UCSD-AML1 (cell line): ENCODE measurements at regions not wholly inside any gene's neighbourhood (a gene's known extent, or its start where the extent isn't known, plus 50 kb on each side); places are given as distances from the start of the nearest gene placed in this dataset.
"Not testable (repeated sequence)": the region's sequence is repeated elsewhere in the genome, so short reads cannot be mapped to it uniquely, and the experiment has no call there.

Experiments
- DNase-seq: peaks from one replicate; lab custom pipeline; 2025; ENCODE audit not compliant: unreplicated experiment; lab: John Stamatoyannopoulos, UW

GRCh38 chr6:139961190-139961589 lies 586.7 kb upstream of the CITED2 start:
- no peak for DNase-seq

GRCh38 chr6:139960671-139961070 lies 586.2 kb upstream of the CITED2 start:
- DNase-seq: no peak

GRCh38 chr6:139955366-139956155 lies 581.1 kb upstream of the CITED2 start:
- no peak for DNase-seq

GRCh38 chr6:139954463-139955071 lies 580.1 kb upstream of the CITED2 start:
- DNase-seq: no peak

- not testable (repeated sequence) for DNase-seq
Observed at GRCh38 chr6:139953780-139954179, 579.3 kb upstream of the CITED2 start.

GRCh38 chr6:139951172-139951571 lies 576.7 kb upstream of the CITED2 start:
- DNase-seq: no peak

GRCh38 chr6:139944976-139945375 lies 570.5 kb upstream of the CITED2 start:
- DNase-seq: no peak

- no peak for DNase-seq
Observed at GRCh38 chr6:139944131-139944530, 569.7 kb upstream of the CITED2 start.

- no peak for DNase-seq
Observed at GRCh38 chr6:139943391-139943790, 568.9 kb upstream of the CITED2 start.

- no peak for DNase-seq
Observed at GRCh38 chr6:139942331-139942730, 567.9 kb upstream of the CITED2 start.

GRCh38 chr6:139941826-139942225 lies 567.4 kb upstream of the CITED2 start:
- no peak for DNase-seq

GRCh38 chr6:139940741-139941729 lies 566.6 kb upstream of the CITED2 start:
- DNase-seq: no peak

GRCh38 chr6:139939189-139939979 lies 564.9 kb upstream of the CITED2 start:
- no peak for DNase-seq

- DNase-seq: no peak
Observed at GRCh38 chr6:139932671-139933070, 558.2 kb upstream of the CITED2 start.

- no peak for DNase-seq
Observed at GRCh38 chr6:139931747-139932146, 557.3 kb upstream of the CITED2 start.

- DNase-seq: no peak
Observed at GRCh38 chr6:139927742-139928305, 553.4 kb upstream of the CITED2 start.

- DNase-seq: no peak
Observed at GRCh38 chr6:139927236-139927635, 552.8 kb upstream of the CITED2 start.

GRCh38 chr6:139926711-139927110 lies 552.3 kb upstream of the CITED2 start:
- DNase-seq: no peak

GRCh38 chr6:139925894-139926641 lies 551.6 kb upstream of the CITED2 start:
- DNase-seq: no peak
